SU-DHL-6 (cell line): ENCODE measurements at regions not wholly inside any gene's neighbourhood (a gene's known extent, or its start where the extent isn't known, plus 50 kb on each side); places are given as distances from the start of the nearest gene placed in this dataset.

Experiments
- CTCF ChIP-seq: fragments of 200-600 bp; sonication (generic); IDR thresholded peaks from one replicate; pipeline ENCODE4 v1.5.1; 2017; ENCODE audit warnings: antibody characterized with exemption, mild to moderate bottlenecking, low read length, moderate library complexity; ENCODE audit not compliant: insufficient read depth, poor library complexity, severe bottlenecking
- EZH2phosphoT487 ChIP-seq: fragments of 200-600 bp; sonication (generic), shearing (Covaris generic); conservative IDR thresholded peaks from 2 replicates; pipeline ENCODE4 v1.6.1; 2018; ENCODE audit warnings: mild to moderate bottlenecking, antibody characterized with exemption, low read length, moderate library complexity, mixed read lengths

GRCh38 chr5:91851670-91852069, 468.6 kb upstream of the ARRDC3 start:
- TF ChIP-seq EZH2phosphoT487 (no peak), CTCF (no peak)
